RWPE1 (cell line): ENCODE measurements at regions not wholly inside any gene's neighbourhood (a gene's known extent, or its start where the extent isn't known, plus 50 kb on each side); places are given as distances from the start of the nearest gene placed in this dataset.

ENCODE experiments used
- CTCF ChIA-PET: fragments of 350-600 bp; sonication (Branson Sonifier 250); formaldehyde crosslinking; extraction: SDS; loops from one replicate; lab custom pipeline; 2021; lab: Yijun Ruan, JAX
- POLR2A ChIA-PET: fragments of 400-600 bp; formaldehyde crosslinking; extraction: SDS; loops from one replicate; lab custom pipeline; 2020; ENCODE audit warnings: antibody characterized with exemption; ENCODE audit not compliant: low non-redundant PET; lab: Yijun Ruan, JAX
- DNase-seq: peaks from one replicate; pipeline ENCODE4 v3.0.0; 2012; ENCODE audit warnings: low spot score
- H3K27ac ChIP-seq: fragments of 450-650 bp; 2 replicates; pipeline ENCODE4 v1.5.1; 2017
- TF ChIP-seq, protein P1 (sequence below): fragments of 450-650 bp; conservative IDR thresholded peaks from 2 replicates; pipeline ENCODE4 v1.5.1; 2017; ENCODE audit warnings: low read depth, mild to moderate bottlenecking

DNA sequence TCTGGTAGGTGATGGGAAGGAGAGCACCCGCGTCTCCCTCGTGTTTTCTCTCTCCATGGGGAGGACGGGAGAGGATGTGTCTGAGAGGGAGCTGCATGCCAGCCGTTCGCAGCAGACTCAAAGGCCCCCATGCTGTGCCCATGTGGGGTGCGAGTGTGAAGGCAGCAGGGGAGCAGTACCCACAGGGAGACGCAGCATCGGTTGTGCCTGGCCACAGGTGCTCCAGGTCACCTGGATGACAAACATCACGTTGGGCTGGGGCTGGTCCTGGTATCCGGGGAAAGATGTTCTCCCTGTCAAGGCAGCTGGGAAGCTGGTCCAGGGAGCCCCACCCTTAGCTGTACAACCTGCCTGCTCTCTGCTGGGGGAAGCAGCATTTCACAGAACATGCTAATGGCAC, 119.5 kb upstream of the SALL3 start:
- CTCF ChIA-PET, result interaction anchor here (0.7 kb wide), 1 partner anchor 343 kb away, joined by 4 read pairs; no protein-coding TSS in a partner anchor
- POLR2A ChIA-PET, result no interaction called here
- TF ChIP-seq, protein P1, sequence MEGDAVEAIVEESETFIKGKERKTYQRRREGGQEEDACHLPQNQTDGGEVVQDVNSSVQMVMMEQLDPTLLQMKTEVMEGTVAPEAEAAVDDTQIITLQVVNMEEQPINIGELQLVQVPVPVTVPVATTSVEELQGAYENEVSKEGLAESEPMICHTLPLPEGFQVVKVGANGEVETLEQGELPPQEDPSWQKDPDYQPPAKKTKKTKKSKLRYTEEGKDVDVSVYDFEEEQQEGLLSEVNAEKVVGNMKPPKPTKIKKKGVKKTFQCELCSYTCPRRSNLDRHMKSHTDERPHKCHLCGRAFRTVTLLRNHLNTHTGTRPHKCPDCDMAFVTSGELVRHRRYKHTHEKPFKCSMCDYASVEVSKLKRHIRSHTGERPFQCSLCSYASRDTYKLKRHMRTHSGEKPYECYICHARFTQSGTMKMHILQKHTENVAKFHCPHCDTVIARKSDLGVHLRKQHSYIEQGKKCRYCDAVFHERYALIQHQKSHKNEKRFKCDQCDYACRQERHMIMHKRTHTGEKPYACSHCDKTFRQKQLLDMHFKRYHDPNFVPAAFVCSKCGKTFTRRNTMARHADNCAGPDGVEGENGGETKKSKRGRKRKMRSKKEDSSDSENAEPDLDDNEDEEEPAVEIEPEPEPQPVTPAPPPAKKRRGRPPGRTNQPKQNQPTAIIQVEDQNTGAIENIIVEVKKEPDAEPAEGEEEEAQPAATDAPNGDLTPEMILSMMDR, result no peak
- no peak overlapping the region for H3K27ac ChIP-seq
- no peak for DNase-seq

DNA sequence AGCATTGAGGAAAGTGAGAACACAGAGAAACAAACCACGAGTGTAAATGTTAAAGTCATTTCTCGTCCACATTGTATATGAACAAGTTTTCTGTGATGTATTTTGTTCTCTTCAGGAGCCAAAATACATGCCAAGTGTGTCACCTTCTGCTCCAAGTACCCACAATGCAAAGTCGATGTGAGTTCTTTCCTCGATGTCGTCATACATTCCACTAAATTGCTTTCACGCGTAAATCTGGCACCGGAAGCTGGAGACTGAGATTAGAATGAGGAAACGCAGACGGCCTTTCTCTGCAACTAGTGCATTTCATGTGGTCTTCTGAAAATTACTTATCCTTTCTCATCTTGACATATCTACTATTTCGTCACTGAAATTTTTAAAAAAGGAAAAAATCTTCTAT, 118.5 kb upstream of the SALL3 start:
- no peak for DNase-seq
- CTCF ChIA-PET, result no interaction called here
- TF ChIP-seq, protein P1, result no peak
- no peak overlapping the region for H3K27ac ChIP-seq
- POLR2A ChIA-PET, result no interaction called here

DNA sequence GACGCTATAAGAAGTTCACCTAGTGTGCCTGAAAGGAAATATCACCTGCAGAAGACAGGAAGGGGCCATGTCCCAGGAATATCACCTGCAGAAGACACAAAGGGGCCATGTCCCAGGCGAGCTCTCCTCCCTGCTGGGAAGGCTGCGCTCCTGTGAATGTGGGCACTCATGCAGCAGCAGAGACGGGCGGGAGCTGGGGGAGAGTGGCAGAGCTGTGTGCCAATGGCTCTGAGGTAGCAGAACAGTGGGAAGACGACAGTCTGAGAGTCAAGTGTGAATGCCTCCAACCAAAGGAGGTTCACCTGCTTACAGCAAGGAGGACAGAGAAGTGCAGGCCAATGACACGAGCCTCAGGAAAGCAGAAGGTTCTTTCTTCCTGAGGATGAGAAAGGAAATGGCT, 117.9 kb upstream of the SALL3 start:
- H3K27ac ChIP-seq, result no peak overlapping the region
- CTCF ChIA-PET, result no interaction called here
- no peak for DNase-seq
- POLR2A ChIA-PET, result no interaction called here
- TF ChIP-seq, protein P1, result no peak

DNA sequence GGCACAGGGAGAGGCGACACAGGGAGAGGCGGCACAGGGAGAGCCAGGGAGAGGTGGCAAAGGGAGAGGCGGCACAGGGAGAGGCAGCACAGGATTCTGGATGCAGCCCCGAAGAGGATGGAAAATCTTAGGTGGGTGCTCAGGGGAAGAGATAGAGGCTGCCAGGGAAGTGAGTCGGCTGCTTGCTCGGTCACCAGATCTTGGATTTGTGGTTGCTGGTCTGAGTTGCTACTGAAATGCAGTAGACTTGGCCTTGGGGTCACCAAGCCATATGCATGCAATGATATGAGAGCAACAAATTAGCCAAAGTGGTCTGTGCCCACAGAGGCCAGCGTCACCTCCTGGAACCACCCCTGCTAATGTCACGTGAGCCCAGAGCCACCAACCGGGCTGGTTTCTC, 117.2 kb upstream of the SALL3 start:
- H3K27ac ChIP-seq, result no peak overlapping the region
- CTCF ChIA-PET, result no interaction called here
- POLR2A ChIA-PET, result no interaction called here
- TF ChIP-seq, protein P1, result no peak
- DNase-seq, result no peak

DNA sequence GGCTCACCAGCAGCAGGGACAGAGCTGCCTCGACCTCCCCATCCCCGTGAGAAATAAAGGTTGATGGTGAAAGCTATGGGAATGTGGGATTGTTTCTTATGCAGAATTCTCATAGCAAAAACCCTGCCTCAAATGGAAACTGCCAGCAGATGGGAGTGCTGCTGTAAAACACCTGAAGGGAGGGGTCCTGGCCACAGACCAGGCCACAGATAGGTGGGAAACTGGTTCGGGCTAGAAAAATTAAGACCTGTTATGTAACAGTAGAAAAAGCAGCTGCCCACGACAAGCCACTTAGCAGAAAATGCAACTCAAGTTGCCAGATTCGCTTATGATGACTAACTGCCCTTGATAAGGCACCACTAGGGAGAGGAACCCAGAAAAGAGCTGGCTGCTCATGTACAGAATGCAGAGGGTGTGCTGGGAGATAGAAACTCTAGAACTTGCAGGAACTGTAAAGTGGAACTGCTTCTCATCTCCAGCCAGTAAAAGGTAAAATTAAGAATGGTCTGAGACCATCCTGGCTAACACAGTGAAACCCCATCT, 114.5 kb upstream of the SALL3 start:
- TF ChIP-seq, protein P1, result no peak
- POLR2A ChIA-PET, result no interaction called here
- CTCF ChIA-PET, result interaction anchor here (0.6 kb wide), 1 partner anchor 15 kb away, joined by 4 read pairs; no protein-coding TSS in a partner anchor
- no peak for DNase-seq
- no peak overlapping the region for H3K27ac ChIP-seq

DNA sequence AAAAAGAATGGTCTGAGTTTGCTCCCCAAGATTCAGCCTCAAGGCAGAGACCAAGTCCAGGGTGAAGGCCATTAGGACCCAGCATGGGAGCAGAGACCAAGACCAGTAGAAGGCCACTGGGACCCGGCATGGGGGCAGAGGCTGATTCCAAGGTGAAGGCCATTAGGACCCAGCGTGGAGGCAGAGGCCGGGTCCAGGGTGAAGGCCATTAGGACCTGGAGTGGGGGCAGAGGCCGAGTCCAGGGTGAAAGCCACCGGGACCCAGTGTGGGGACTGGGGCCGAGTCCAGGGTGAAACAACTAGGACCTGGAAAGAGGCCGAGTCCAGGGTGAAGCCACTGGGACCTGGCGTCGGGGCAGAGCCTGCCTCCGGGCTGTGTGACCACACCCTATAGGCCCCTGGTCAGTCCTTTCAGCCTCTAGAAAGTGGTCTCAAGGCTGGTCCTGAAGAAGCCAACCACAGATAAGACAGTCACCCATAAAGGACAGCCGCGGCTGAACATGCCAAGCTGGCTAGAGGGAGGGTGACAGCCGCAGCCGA, 113.8 kb upstream of the SALL3 start:
- no peak overlapping the region for H3K27ac ChIP-seq
- no peak for DNase-seq
- POLR2A ChIA-PET, result no interaction called here
- TF ChIP-seq, protein P1, result no peak
- CTCF ChIA-PET, result interaction anchor here (0.6 kb wide), 1 partner anchor 14 kb away, joined by 4 read pairs; no protein-coding TSS in a partner anchor
